ENCODE measurements at regions not wholly inside any gene's neighbourhood (a gene's known extent, or its start where the extent isn't known, plus 50 kb on each side); places are given as distances from the start of the nearest gene placed in this dataset.

- TF ChIP-seq, protein P1, sequence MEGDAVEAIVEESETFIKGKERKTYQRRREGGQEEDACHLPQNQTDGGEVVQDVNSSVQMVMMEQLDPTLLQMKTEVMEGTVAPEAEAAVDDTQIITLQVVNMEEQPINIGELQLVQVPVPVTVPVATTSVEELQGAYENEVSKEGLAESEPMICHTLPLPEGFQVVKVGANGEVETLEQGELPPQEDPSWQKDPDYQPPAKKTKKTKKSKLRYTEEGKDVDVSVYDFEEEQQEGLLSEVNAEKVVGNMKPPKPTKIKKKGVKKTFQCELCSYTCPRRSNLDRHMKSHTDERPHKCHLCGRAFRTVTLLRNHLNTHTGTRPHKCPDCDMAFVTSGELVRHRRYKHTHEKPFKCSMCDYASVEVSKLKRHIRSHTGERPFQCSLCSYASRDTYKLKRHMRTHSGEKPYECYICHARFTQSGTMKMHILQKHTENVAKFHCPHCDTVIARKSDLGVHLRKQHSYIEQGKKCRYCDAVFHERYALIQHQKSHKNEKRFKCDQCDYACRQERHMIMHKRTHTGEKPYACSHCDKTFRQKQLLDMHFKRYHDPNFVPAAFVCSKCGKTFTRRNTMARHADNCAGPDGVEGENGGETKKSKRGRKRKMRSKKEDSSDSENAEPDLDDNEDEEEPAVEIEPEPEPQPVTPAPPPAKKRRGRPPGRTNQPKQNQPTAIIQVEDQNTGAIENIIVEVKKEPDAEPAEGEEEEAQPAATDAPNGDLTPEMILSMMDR (IDR thresholded peaks at IDR 0.05) = no peak
- TF ChIP-seq POLR2AphosphoS5 (IDR thresholded peaks at IDR 0.05) (no peak), POLR2A (IDR thresholded peaks at IDR 0.05) (no peak), EP300 (IDR thresholded peaks at IDR 0.05; ENCODE audit: low read depth) (no peak)
Observed at GRCh38 chr6:14596410-14596809, 478.8 kb downstream of the CD83 start.
